CD4-positive, alpha-beta T cell treated with Interleukin-4 for 4 hours (primary cell): ENCODE measurements at regions not wholly inside any gene's neighbourhood (a gene's known extent, or its start where the extent isn't known, plus 50 kb on each side); places are given as distances from the start of the nearest gene placed in this dataset.
"Not testable (repeated sequence)": the region's sequence is repeated elsewhere in the genome, so short reads cannot be mapped to it uniquely, and the experiment has no call there.

ENCODE experiments used
- DNase-seq: peaks from one replicate; pipeline ENCODE4 v3.0.0-alpha.2; 2020

DNA sequence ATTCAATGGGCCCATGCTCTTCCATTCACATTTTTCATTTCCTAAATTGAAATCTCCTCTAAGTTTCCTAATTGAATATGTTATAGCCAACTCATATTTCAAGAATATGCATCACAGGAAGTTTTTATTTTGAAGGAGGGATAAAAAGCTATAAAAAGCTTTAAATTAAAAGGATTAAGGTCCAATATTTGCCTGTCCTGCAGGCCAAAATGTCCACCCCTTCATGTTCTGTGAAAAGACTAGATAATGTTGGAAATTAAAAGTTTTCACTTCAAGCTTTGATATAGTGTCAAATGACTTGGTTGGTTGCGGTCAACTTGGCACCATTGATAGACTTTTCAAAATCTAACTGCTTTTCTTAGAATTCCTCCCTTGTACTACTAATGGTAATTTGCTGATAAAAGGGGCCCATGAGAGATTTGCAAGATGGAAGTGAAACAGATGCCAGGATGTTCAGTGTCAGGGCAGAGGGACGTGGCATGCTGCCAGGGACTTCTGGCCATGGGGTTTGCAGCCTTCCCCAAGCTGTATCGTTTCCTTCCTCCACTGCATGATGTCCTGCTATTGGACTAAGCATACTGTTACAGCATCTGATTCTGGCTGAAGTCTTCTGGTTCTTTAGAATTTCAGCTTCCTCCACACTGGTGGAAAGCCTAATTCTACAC lies 547.3 kb upstream of the MIR17HG start:
- peak; percentile 1 for DNase-seq

GRCh38 chr13:90801621-90802020 lies 545.9 kb upstream of the MIR17HG start:
- DNase-seq, result no peak

DNA sequence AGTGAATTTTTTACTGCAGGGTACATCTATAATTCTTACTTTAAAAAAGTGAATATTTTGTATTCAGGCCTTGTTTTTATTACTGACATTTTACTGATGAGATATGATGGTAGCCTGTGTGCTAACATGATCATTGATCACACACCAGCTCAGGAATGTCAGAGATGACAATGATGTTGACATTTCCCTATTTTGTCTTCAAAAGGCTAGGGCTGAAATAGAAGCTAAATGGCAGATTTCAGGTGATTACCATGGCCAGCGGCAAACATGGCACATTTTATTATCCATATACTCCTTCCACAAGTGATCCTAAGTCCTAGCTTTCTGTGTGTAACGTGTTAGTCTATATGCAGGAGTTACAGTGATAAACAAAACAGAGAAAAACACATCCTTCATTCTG lies 544.3 kb upstream of the MIR17HG start:
- DNase-seq, result no peak

GRCh38 chr13:90806016-90806615 lies 541.4 kb upstream of the MIR17HG start:
- no peak for DNase-seq

- DNase-seq, result no peak
These were observed 540.6 kb upstream of the MIR17HG start for GRCh38 chr13:90806892-90807291.

- DNase-seq, result no peak
These were observed 538.6 kb upstream of the MIR17HG start for GRCh38 chr13:90808838-90809237.

GRCh38 chr13:90824032-90824431 lies 523.5 kb upstream of the MIR17HG start:
- no peak for DNase-seq

DNA sequence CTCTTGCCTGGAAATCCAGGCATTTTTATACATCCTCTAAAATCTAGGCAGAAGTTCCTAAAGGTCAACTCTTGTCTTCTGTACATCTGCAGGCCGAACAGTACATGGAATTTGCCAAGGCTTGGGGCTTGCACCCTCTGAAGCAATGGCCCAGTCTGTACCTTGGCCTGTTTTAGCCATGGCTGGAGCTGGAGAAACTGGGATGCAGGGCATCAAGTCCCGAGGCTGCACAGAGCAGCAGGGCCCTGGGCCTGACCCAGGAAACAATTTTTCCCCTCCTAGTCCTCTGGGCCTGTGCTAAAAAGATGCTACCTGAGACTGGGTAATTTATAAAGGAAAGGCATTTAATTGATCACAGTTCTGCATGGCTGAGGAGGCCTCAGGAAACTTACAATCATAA lies 520.8 kb upstream of the MIR17HG start:
- DNase-seq, result no peak

DNA sequence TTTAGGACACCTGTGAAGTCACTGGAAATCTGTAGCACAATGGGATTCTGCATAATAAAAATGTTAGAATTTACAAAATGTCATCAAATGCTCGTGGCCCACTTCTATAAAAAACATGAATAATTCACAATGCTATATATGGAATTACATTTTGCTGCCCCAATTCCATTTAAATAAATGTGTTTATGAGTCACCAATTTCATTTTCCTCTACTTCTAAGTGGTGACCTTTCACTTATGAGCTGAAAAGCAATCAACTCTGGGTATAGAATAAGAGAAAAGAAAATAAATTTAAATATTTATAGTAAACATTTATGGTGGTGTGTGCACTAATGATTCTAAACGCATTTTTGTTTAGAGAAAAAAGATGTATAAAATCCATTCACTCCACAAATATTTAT lies 516.7 kb upstream of the MIR17HG start:
- DNase-seq, result no peak

DNA sequence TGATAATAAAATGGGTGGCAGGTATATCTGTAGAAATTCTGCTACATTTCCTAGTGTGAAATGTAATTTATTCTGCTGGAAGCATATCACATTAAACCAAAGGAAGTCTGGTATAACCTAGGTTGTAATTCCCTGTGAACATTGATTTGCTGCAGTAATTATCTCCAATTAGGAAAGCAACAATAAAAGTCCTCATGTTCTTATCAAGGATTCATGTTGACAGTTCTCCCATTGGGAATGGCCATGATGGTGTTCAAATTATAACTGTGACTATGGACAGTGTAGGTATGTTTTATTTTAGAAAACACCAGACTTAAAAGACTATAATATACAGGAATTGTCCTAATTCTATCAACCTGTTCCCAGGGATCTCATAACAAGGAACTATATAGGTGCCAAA lies 513.5 kb upstream of the MIR17HG start:
- no peak for DNase-seq

DNA sequence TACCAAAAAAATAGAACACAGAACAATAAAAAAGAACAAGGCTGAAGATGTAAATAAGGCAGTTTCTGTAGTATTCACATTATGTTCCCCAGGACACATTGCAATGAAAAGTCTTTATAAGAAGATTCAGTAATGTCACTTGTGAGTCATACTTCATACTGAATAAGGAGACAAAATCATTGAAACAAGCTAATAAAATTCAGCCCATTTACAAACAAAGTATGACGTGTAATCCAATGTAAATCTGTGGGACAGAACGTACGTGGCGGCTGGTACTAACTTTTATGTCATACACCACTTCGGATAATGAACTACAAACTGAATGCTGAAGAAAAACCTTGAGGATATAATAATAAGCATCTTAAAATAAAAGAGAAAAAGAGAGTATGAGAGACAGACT lies 512.8 kb upstream of the MIR17HG start:
- DNase-seq, result no peak

- no peak for DNase-seq
These were observed 511.7 kb upstream of the MIR17HG start for GRCh38 chr13:90835826-90836225.

DNA sequence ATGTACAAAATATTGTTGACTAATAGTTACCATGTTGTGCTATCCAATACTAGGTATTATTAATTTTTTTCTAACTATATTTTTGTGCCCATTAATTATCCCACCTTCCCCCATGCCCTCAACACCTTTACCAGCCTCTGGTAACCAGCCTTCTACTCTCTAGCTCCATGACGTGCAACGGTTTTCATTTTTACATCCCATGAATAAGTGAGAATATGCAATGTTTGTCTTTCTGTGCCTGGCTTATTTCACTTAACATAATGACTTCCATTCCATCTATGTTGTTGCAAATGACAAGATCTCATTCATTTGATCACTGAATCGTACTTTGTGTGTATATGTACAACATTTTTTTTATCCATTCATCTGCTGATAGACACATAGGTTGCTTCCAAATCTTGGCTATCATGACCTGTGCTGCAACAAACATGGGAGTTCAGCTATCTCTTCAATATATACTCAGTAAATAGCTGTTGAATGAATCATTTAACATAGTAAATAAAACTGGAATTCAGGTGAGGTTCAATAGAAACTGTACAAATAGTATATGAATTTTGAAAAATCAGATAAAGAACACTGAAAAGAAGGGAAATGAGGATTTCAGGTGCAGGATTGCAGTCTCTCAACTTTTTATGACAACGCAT lies 509.0 kb upstream of the MIR17HG start:
- no peak for DNase-seq

GRCh38 chr13:90839061-90839460 lies 508.4 kb upstream of the MIR17HG start:
- DNase-seq, result no peak

GRCh38 chr13:90846936-90847335 lies 500.6 kb upstream of the MIR17HG start:
- DNase-seq, result no peak

GRCh38 chr13:90853666-90854065 lies 493.8 kb upstream of the MIR17HG start:
- DNase-seq, result not testable (repeated sequence)

DNA sequence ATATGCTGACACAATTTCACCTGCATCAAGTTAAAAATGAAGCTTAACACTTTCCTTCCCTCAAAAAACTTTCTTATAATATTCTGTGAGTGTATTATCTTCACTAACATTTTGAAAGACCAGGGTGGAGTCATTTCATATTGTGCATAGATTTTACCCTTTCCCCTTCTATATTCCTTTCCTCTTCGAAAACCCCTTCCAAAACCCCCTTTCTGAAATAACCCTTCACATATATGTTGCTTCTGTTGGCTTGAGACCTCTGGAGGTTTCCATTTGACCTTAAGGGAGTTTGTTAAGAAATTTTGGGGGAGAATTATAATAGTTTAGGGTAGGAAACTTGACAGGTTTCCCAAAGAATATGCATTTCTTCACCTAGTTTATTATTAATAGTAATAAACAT lies 489.6 kb upstream of the MIR17HG start:
- no peak for DNase-seq

DNA sequence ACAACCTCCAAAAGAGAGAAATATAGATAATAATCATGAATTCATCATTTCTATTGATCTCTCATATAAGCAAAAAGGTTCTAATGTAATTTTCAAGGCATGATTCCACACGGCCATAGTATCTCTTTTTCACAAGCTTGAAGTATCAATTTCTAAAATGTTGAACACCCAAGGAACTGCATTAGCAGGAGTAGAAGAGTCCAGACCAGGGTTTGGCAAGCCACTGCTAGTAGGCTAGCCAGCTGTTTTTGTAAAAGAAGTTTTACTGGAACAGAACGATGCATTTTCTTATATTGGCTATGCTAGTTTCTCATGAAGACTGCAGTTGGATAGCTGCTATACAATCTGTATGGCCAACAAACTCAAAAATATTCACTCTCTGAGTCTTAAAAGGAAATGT lies 481.5 kb upstream of the MIR17HG start:
- no peak for DNase-seq

DNA sequence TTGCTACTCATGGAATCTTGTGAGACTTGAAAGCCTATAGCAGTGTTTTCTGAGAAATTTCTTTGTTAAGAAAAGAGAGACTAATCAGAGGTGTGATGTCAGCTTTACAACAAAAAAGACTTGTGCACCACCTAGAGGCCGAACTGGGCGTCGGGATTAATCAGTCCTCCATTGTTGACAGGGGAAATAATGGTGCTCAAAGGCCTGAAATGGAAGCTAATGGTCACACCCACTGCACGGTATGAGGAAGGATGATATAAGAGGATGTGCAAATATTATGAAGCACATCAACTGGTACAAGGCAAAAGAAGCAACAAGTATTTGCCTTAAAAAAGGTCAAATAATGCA lies 480.2 kb upstream of the MIR17HG start:
- DNase-seq, result peak; percentile 3

DNA sequence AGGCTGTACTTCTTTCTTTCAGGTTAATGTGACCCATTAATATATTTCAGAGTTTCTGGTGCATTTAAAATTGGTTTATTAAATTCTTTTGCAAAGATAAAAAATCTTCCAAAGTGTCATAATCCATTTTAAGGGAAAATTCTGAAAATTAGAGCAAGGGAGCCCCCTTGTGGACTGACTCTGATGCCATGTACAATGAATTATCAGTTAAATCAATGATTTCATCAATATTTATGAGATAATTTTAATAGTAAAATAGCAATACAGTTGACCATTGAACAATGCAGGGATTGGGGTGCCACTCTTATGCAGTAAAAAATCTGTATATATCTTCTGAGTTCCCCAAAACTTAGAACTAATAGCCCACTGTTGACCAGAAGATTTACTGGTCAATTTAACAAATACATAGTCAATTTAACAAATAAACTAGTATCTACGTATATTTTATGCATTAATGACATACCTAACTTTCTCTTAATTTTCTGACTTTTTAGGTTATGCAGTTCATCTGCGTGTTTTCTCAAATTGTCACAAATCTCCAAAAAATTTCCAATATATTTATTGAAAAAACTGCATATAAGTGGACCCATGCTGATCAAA lies 479.1 kb upstream of the MIR17HG start:
- DNase-seq, result no peak

DNA sequence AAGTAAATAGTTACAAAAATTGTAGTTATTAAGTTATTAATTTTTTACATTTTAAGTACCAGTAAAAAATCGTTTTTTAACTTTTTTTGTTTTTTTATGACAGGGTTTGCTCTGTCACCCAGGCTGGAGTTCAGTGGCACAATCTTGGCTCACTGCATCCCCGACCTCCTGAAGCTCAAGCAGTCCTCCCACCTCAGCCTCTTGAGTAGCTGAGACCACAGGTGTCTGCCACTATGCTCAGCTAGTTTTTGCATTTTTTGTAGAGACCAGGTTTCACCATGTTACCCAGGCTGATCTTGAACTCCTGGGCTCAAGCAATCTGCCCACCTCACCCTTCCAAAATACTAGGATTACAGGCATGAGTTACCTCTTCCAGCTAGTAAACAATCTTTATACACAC lies 477.9 kb upstream of the MIR17HG start:
- no peak for DNase-seq

DNA sequence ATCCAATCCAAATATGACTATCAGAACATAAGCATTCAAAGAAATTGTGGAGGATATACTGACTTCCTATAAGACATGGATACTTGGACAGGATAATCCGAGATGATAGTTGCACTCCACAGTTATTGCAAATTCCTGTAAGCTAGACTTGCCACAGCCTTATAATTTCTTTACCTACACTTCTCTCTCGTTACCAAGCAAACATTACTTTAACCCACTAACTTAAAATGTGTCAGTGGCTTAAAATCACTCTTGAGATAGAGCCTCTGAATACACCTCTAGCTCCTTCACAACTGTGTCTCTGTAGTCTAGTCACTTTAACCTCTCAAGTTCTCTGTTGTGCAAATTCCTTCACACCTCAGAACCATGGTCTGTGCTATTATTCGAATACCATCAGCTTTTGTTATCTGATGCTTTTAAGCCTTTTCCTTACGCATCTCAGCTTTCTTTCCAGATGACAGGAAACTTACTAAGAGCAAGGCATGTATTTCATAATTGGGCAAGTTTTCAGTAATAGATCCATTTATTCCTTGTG lies 474.9 kb upstream of the MIR17HG start:
- DNase-seq, result no peak

GRCh38 chr13:90880790-90881189 lies 466.7 kb upstream of the MIR17HG start:
- no peak for DNase-seq

- no peak for DNase-seq
These were observed 464.9 kb upstream of the MIR17HG start for GRCh38 chr13:90882551-90882950.
